ENCODE measurements at regions not wholly inside any gene's neighbourhood (a gene's known extent, or its start where the extent isn't known, plus 50 kb on each side); places are given as distances from the start of the nearest gene placed in this dataset.

GRCh38 chr3:159163656-159164055 lies 361.8 kb downstream of the MFSD1 start:
- H3K4me3 Mint-ChIP-seq: no peak overlapping the region

GRCh38 chr3:159165961-159166360 lies 364.1 kb downstream of the MFSD1 start:
- H2AFZ ChIP-seq (replicated peaks): no peak overlapping the region

More at GRCh38 chr3:159163656-159164055, 361.8 kb downstream of the MFSD1 start:
- Mint-ChIP-seq H3K36me3 (no peaks in the 10 kb centered on the region), H3K27ac (no peak overlapping the region), H3K9me3 (no peaks in the 10 kb centered on the region), H3K4me1 (peaks cover 6% of the 10 kb centered on the region), H3K27me3 (ENCODE audit: insufficient read depth, low read depth) (no peaks in the 10 kb centered on the region)
- Histone ChIP-seq H3K36me3 (no peaks in the 10 kb centered on the region), H3K4me2 (no peak overlapping the region), H3K9me3 (ENCODE audit: low read depth) (no peaks in the 10 kb centered on the region), H3F3A (ENCODE audit: low read depth) (no peaks in the 10 kb centered on the region), H3K4me3 (no peak overlapping the region), H3K4me1 (no peaks in the 10 kb centered on the region), H3K27ac (no peak overlapping the region), H3K9ac (no peak overlapping the region), H2AFZ (replicated peaks) (no peak overlapping the region), H3K79me2 (ENCODE audit: low read depth) (no peaks in the 10 kb centered on the region), H3K27me3 (no peaks in the 10 kb centered on the region), H4K20me1 (ENCODE audit: low read depth) (no peaks in the 10 kb centered on the region)
- no peak for DNase-seq (ENCODE audit: low spot score)
- TF ChIP-seq CTCF (IDR thresholded peaks at IDR 0.05) (no peak), EZH2 (IDR thresholded peaks at IDR 0.05) (no peak), EZH2phosphoT487 (IDR thresholded peaks at IDR 0.05) (no peak)

GRCh38 chr3:159166899-159167586 lies 365.2 kb downstream of the MFSD1 start:
- Mint-ChIP-seq H3K9me3 (no peaks in the 10 kb centered on the region), H3K36me3 (no peaks in the 10 kb centered on the region), H3K4me3 (no peak overlapping the region), H3K27ac (no peak overlapping the region), H3K4me1 (peaks cover 6% of the 10 kb centered on the region), H3K27me3 (ENCODE audit: insufficient read depth, low read depth) (no peaks in the 10 kb centered on the region)
- no peak overlapping the region for H3K9ac ChIP-seq
- H3K79me2 ChIP-seq (ENCODE audit: low read depth): no peaks in the 10 kb centered on the region
- H3K27me3 ChIP-seq: no peaks in the 10 kb centered on the region
- H3K27ac ChIP-seq: no peak overlapping the region
- no peak overlapping the region for H3K4me2 ChIP-seq
- no peaks in the 10 kb centered on the region for H3K4me1 ChIP-seq
- no peak for DNase-seq (ENCODE audit: low spot score)
- no peaks in the 10 kb centered on the region for H3F3A ChIP-seq (ENCODE audit: low read depth)
- H3K9me3 ChIP-seq (ENCODE audit: low read depth): no peaks in the 10 kb centered on the region
- H2AFZ ChIP-seq (replicated peaks): no peak overlapping the region
- TF ChIP-seq EZH2 (IDR thresholded peaks at IDR 0.05) (no peak), CTCF (IDR thresholded peaks at IDR 0.05) (no peak), EZH2phosphoT487 (IDR thresholded peaks at IDR 0.05) (no peak)
- no peaks in the 10 kb centered on the region for H4K20me1 ChIP-seq (ENCODE audit: low read depth)
- H3K36me3 ChIP-seq: no peaks in the 10 kb centered on the region
- no peak overlapping the region for H3K4me3 ChIP-seq

More at GRCh38 chr3:159165961-159166360, 364.1 kb downstream of the MFSD1 start:
- H3K27me3 ChIP-seq: no peaks in the 10 kb centered on the region
- H3F3A ChIP-seq (ENCODE audit: low read depth): no peaks in the 10 kb centered on the region
- no peaks in the 10 kb centered on the region for H3K79me2 ChIP-seq (ENCODE audit: low read depth)
- Mint-ChIP-seq H3K36me3 (no peaks in the 10 kb centered on the region), H3K4me3 (no peak overlapping the region), H3K9me3 (no peaks in the 10 kb centered on the region), H3K4me1 (peaks cover 6% of the 10 kb centered on the region), H3K27ac (no peak overlapping the region), H3K27me3 (ENCODE audit: insufficient read depth, low read depth) (no peaks in the 10 kb centered on the region)
- H3K4me2 ChIP-seq: no peak overlapping the region
- H3K36me3 ChIP-seq: no peaks in the 10 kb centered on the region
- no peak overlapping the region for H3K27ac ChIP-seq
- no peak overlapping the region for H3K4me3 ChIP-seq
- H3K9me3 ChIP-seq (ENCODE audit: low read depth): no peaks in the 10 kb centered on the region
- no peaks in the 10 kb centered on the region for H4K20me1 ChIP-seq (ENCODE audit: low read depth)
- no peak for DNase-seq (ENCODE audit: low spot score)
- TF ChIP-seq EZH2phosphoT487 (IDR thresholded peaks at IDR 0.05) (no peak), CTCF (IDR thresholded peaks at IDR 0.05) (no peak), EZH2 (IDR thresholded peaks at IDR 0.05) (no peak)
- no peaks in the 10 kb centered on the region for H3K4me1 ChIP-seq
- no peak overlapping the region for H3K9ac ChIP-seq
